ENCODE measurements at regions not wholly inside any gene's neighbourhood (a gene's known extent, or its start where the extent isn't known, plus 50 kb on each side); places are given as distances from the start of the nearest gene placed in this dataset.

- TF ChIP-seq CTCF (conservative IDR thresholded peaks at IDR 0.05; ENCODE audit: low read depth, low read length): no peak
- DNase-seq (ENCODE audit: low read depth): no peak
- H3K4me3 ChIP-seq (ENCODE audit: low read depth, low read length): no peak overlapping the region
These were observed 122.5 kb upstream of the POU3F1 start for GRCh38 chr1:38169121-38169520.

- DNase-seq (ENCODE audit: low read depth): no peak
- H3K4me3 ChIP-seq (ENCODE audit: low read depth, low read length): no peak overlapping the region
- no peak for TF ChIP-seq CTCF (conservative IDR thresholded peaks at IDR 0.05; ENCODE audit: low read depth, low read length)
These were observed 121.8 kb upstream of the POU3F1 start for GRCh38 chr1:38168365-38168764.

- no peak for TF ChIP-seq CTCF (conservative IDR thresholded peaks at IDR 0.05; ENCODE audit: low read depth, low read length)
- H3K4me3 ChIP-seq (ENCODE audit: low read depth, low read length): no peak overlapping the region
- DNase-seq (ENCODE audit: low read depth): no peak
These were observed 119.9 kb upstream of the POU3F1 start for GRCh38 chr1:38166461-38166860.

GRCh38 chr1:38153778-38154470 lies 107.3 kb upstream of the POU3F1 start:
- no peak for TF ChIP-seq CTCF (conservative IDR thresholded peaks at IDR 0.05; ENCODE audit: low read depth, low read length)
- no peak for DNase-seq (ENCODE audit: low read depth)
- H3K4me3 ChIP-seq (ENCODE audit: low read depth, low read length): no peak overlapping the region

GRCh38 chr1:38153066-38153777 lies 106.6 kb upstream of the POU3F1 start:
- no peak for TF ChIP-seq CTCF (conservative IDR thresholded peaks at IDR 0.05; ENCODE audit: low read depth, low read length)
- DNase-seq (ENCODE audit: low read depth): no peak
- H3K4me3 ChIP-seq (ENCODE audit: low read depth, low read length): no peak overlapping the region

GRCh38 chr1:38152351-38153065 lies 105.9 kb upstream of the POU3F1 start:
- H3K4me3 ChIP-seq (ENCODE audit: low read depth, low read length): no peak overlapping the region
- no peak for TF ChIP-seq CTCF (conservative IDR thresholded peaks at IDR 0.05; ENCODE audit: low read depth, low read length)
- no peak for DNase-seq (ENCODE audit: low read depth)
